Right lung (tissue), 2 donors: ENCODE measurements at regions not wholly inside any gene's neighbourhood (a gene's known extent, or its start where the extent isn't known, plus 50 kb on each side); places are given as distances from the start of the nearest gene placed in this dataset.
"Not testable (repeated sequence)": the region's sequence is repeated elsewhere in the genome, so short reads cannot be mapped to it uniquely, and the experiment has no call there.

ENCODE experiments used
- DNase-seq, 2 donors: peaks; one replicate each; pipeline ENCODE4 v3.0.0-alpha.2; 2013

DNA sequence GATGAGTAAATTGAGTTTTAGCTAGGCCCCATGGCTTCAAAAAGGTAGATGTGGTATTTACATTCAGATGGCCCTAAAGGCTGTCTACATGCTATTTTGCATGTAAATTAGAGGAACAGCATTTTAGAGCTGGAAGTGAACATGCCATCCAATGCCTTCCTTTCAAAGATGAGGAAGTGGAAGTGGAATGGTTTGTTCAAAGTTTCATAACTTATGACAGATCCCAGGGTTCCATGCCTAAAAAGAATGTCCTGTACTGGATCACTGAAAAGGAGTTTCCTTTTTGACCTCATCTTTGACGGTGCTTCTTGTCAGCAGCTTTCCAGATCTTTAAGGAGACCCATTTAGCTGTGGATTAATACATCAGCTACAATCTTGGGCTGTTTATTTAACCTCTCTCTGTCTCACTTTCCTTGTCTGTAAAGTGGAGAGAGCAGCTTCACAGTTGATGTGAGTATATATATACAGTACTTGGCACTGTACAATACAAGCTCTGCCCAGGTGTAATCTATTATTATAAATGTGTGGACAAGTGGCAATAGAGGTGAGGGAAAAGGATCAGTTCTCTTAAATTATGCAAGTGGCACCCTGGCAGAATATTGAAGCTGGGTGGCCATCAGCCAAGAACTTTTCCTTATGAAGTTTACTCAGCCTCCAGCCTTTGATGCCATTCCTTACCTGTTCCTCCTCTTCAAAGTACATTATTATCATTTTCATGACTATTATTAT is 68.7 kb upstream of the GOLGA8B start:
- DNase-seq, result no peak

- no peak for DNase-seq
Observed at GRCh38 chr15:34650177-34650576, 66.7 kb upstream of the GOLGA8B start.

DNA sequence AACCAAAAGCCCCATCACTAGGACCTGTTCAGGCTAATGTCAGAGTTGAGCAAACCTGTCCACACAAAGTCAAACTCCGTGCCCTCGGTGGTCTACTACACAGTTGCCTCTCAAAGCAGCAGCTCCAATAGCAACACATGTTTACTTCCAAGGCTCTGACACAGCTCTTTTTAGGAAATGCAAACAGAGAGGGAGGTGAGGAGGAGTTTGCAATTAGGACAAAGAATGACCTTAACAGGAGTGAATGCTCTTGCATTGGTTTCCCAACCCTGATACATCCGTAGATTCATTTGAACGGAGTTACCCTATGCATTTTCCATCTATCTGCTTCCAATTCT is 64.8 kb upstream of the GOLGA8B start:
- DNase-seq, result no peak

- DNase-seq, result no peak
Observed at GRCh38 chr15:34647569-34648293, 64.3 kb upstream of the GOLGA8B start.

GRCh38 chr15:34646918-34647317 is 63.5 kb upstream of the GOLGA8B start:
- DNase-seq, result no peak

DNA sequence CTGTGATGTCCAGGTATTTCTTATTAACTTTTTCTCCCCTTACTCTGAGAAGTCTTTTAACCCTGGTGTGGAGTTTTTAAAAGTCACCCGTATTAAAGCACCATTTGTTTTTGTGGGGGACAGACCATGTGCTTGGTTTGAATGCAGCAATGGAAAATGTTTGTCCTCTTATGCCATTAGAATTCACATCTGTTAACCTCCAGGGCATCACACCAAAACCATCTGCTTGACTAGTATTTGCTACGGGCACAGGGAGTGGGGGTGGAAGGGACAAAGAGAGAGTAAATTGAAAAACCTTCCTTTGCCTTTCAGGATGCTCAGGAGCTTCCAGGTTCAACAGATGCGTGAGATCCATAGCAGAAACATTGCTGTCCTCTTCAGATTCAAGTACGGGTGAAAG is 61.4 kb upstream of the GOLGA8B start:
- DNase-seq, result no peak

- DNase-seq, result no peak
Observed at GRCh38 chr15:34644061-34644460, 60.6 kb upstream of the GOLGA8B start.

GRCh38 chr15:34642247-34642646 is 58.8 kb upstream of the GOLGA8B start:
- no peak for DNase-seq

DNA sequence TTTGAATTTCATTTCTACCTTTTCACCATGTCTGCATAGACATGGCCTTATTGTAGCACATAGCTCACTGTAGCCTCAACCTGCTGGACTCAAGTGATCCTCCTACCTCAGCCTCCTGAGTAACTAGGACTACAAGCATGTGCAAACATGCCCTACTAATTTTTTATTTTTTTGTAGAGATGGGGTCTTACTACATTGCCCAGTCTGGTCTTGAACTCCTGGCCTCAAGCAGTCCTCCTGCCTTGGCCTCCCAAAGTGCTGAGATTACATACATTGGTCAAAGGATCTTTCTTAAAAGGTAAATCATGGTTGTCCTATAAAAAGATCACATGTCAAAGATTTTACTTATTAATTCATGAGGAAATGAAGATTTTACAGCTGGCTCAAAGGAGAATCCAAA is 57.2 kb upstream of the GOLGA8B start:
- DNase-seq, result no peak

GRCh38 chr15:34637305-34637704 is 53.9 kb upstream of the GOLGA8B start:
- DNase-seq, result no peak

DNA sequence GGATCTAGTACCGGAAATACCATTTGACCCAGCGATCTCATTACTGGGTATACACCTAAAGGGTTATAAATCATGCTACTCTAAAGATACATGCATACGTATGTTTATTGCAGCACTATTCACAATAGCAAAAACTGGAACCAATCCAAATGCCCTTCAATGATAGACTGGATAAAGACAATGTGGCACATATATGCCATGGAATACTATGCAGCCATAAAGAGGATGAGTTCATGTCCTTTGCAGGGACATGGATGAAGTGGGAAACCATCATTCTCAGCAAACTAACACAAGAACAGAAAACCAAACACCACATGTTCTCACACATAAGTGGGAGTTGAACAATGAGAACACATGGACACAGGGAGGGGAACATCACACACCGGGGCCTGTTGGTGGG is 50.2 kb upstream of the GOLGA8B start:
- not testable (repeated sequence) for DNase-seq
